ENCODE measurements at regions not wholly inside any gene's neighbourhood (a gene's known extent, or its start where the extent isn't known, plus 50 kb on each side); places are given as distances from the start of the nearest gene placed in this dataset.

GRCh38 chr13:53648673-53649072 is 620.1 kb downstream of the OLFM4 start:
- no peak for FAIRE-seq
- DNase-seq (ENCODE audit: low spot score), result no peak

GRCh38 chr13:53672005-53672404 is 643.4 kb downstream of the OLFM4 start:
- DNase-seq (ENCODE audit: low spot score), result no peak
- no peak for FAIRE-seq

GRCh38 chr13:53683146-53683545 is 654.5 kb downstream of the OLFM4 start:
- DNase-seq (ENCODE audit: low spot score), result no peak
- no peak for FAIRE-seq

GRCh38 chr13:53683608-53684007 is 655.0 kb downstream of the OLFM4 start:
- DNase-seq (ENCODE audit: low spot score), result no peak
- no peak for FAIRE-seq

- FAIRE-seq (no peak), DNase-seq (ENCODE audit: low spot score) (no peak)
Measured at GRCh38 chr13:53691417-53691816, 662.8 kb downstream of the OLFM4 start.

GRCh38 chr13:53694814-53695532 is 666.4 kb downstream of the OLFM4 start:
- DNase-seq (ENCODE audit: low spot score) (no peak), FAIRE-seq (no peak)

- DNase-seq (ENCODE audit: low spot score) (no peak), FAIRE-seq (no peak)
Measured at GRCh38 chr13:53703371-53704080, 674.9 kb downstream of the OLFM4 start.

- FAIRE-seq (no peak), DNase-seq (ENCODE audit: low spot score) (no peak)
Measured at GRCh38 chr13:53719281-53719680, 690.7 kb downstream of the OLFM4 start.

- FAIRE-seq, result no peak
- no peak for DNase-seq (ENCODE audit: low spot score)
Measured at GRCh38 chr13:53732664-53733063, 704.1 kb downstream of the OLFM4 start.

- no peak for FAIRE-seq
- no peak for DNase-seq (ENCODE audit: low spot score)
Measured at GRCh38 chr13:53743906-53744305, 715.3 kb downstream of the OLFM4 start.

- FAIRE-seq, result no peak
- no peak for DNase-seq (ENCODE audit: low spot score)
Measured at GRCh38 chr13:53747825-53748224, 719.2 kb downstream of the OLFM4 start.

- FAIRE-seq (no peak), DNase-seq (ENCODE audit: low spot score) (no peak)
Measured at GRCh38 chr13:53749306-53749705, 720.7 kb downstream of the OLFM4 start.

GRCh38 chr13:53759016-53759415 is 730.4 kb downstream of the OLFM4 start:
- DNase-seq (ENCODE audit: low spot score) (no peak), FAIRE-seq (no peak)

GRCh38 chr13:53775807-53776206 is 747.2 kb downstream of the OLFM4 start:
- FAIRE-seq (no peak), DNase-seq (ENCODE audit: low spot score) (no peak)

GRCh38 chr13:53778937-53779336 is 750.3 kb downstream of the OLFM4 start:
- no peak for DNase-seq (ENCODE audit: low spot score)
- FAIRE-seq, result no peak

- no peak for FAIRE-seq
- DNase-seq (ENCODE audit: low spot score), result no peak
Measured at GRCh38 chr13:53781941-53782340, 753.3 kb downstream of the OLFM4 start.

GRCh38 chr13:53782488-53782961 is 753.9 kb downstream of the OLFM4 start:
- FAIRE-seq, result no peak

GRCh38 chr13:53783471-53783870 is 754.9 kb downstream of the OLFM4 start:
- FAIRE-seq (no peak), DNase-seq (ENCODE audit: low spot score) (no peak)

More at GRCh38 chr13:53782488-53782961, 753.9 kb downstream of the OLFM4 start:
- peak; percentile 31 for DNase-seq (ENCODE audit: low spot score)

- FAIRE-seq, result no peak
Measured at GRCh38 chr13:53788286-53788685, 759.7 kb downstream of the OLFM4 start.

GRCh38 chr13:53800011-53800410 is 771.4 kb downstream of the OLFM4 start:
- no peak for DNase-seq (ENCODE audit: low spot score)
- FAIRE-seq, result no peak

More at GRCh38 chr13:53788286-53788685, 759.7 kb downstream of the OLFM4 start:
- no peak for DNase-seq (ENCODE audit: low spot score)

GRCh38 chr13:53807251-53807834 is 778.7 kb downstream of the OLFM4 start:
- no peak for FAIRE-seq
- no peak for DNase-seq (ENCODE audit: low spot score)

GRCh38 chr13:53821632-53822031 is 793.0 kb downstream of the OLFM4 start:
- FAIRE-seq, result no peak

More at GRCh38 chr13:53821632-53822031, 793.0 kb downstream of the OLFM4 start:
- DNase-seq (ENCODE audit: low spot score), result no peak
